Natural killer cell (primary cell): ENCODE measurements at regions not wholly inside any gene's neighbourhood (a gene's known extent, or its start where the extent isn't known, plus 50 kb on each side); places are given as distances from the start of the nearest gene placed in this dataset.

Source experiments
- ATAC-seq, 3 donors: fragments of 150-1000 bp in 2 of 3; fragments of 200-7000 bp in 1 of 3; cut with Tn5 transposase; 1 replicate in 1 of 3; 2 replicates in 2 of 3; pipeline ENCODE4 v1.10.0; 2021; ENCODE audit warnings: mild to moderate bottlenecking in 2 of 3, moderate library complexity in 2 of 3
- DNase-seq, 2 donors: peaks; one replicate each; pipeline versions ENCODE4 v3.0.0 to v3.0.0-alpha.2; 2013 to 2021; ENCODE audit warnings: mixed read lengths in 1 of 2
- H3K27ac ChIP-seq: one replicate; pipeline ENCODE4 v1.5.1; 2013; ENCODE audit warnings: mild to moderate bottlenecking, low read length
- H3K27me3 ChIP-seq: one replicate; pipeline ENCODE4 v1.6.1; 2013; ENCODE audit warnings: low read length; ENCODE audit not compliant: control insufficient read depth, insufficient read depth
- H3K36me3 ChIP-seq: one replicate; pipeline ENCODE4 v1.6.1; 2013; ENCODE audit warnings: low read length; ENCODE audit not compliant: control insufficient read depth, insufficient read depth
- H3K4me1 ChIP-seq: one replicate; pipeline ENCODE4 v1.6.1; 2013; ENCODE audit warnings: low read length; ENCODE audit not compliant: control insufficient read depth, insufficient read depth
- H3K4me3 ChIP-seq: one replicate; pipeline ENCODE4 v1.5.1; 2013; ENCODE audit warnings: low read length
- H3K9me3 ChIP-seq: one replicate; pipeline ENCODE4 v1.6.1; 2013; ENCODE audit warnings: low read length; ENCODE audit not compliant: control insufficient read depth, insufficient read depth
- H3K27ac Mint-ChIP-seq, 2 donors: one replicate each; pipeline ENCODE4 v1.8.0; 2022; ENCODE audit warnings: mild to moderate bottlenecking in 2 of 2, mixed read lengths in 2 of 2, moderate library complexity in 1 of 2
- H3K27me3 Mint-ChIP-seq, 2 donors: one replicate each; pipeline ENCODE4 v1.8.0; 2022; ENCODE audit warnings: low read depth in 2 of 2, mixed read lengths in 2 of 2
- H3K36me3 Mint-ChIP-seq: one replicate; pipeline ENCODE4 v1.8.0; 2022; ENCODE audit warnings: mixed read lengths
- H3K4me1 Mint-ChIP-seq, 2 donors: one replicate each; pipeline ENCODE4 v1.8.0; 2022; ENCODE audit warnings: mixed read lengths in 2 of 2
- H3K4me3 Mint-ChIP-seq: one replicate; pipeline ENCODE4 v1.8.0; 2022; ENCODE audit warnings: mild to moderate bottlenecking, moderate library complexity, mixed read lengths
- H3K9me3 Mint-ChIP-seq, 2 donors: one replicate each; pipeline ENCODE4 v1.8.0; 2022; ENCODE audit warnings: mixed read lengths in 2 of 2
- whole genome bisulfite sequencing: methylation state at CpG from one replicate; pipeline ENCODE4 v1.1.7; 2013; ENCODE audit warnings: missing lambda C conversion rate; ENCODE audit not compliant: insufficient coverage; 5-methylcytosine and 5-hydroxymethylcytosine counted together
- intact Hi-C: fragments of 100-400 bp; cut with micrococcal nuclease; formaldehyde crosslinking; loops from one replicate; pipeline ENCODE4 v1.14.2; 2022
- TF ChIP-seq, protein P1 (sequence below): fragments of 200-600 bp; IDR thresholded peaks from one replicate; pipeline ENCODE4 v1.8.0; 2022; ENCODE audit warnings: antibody characterized with exemption

DNA sequence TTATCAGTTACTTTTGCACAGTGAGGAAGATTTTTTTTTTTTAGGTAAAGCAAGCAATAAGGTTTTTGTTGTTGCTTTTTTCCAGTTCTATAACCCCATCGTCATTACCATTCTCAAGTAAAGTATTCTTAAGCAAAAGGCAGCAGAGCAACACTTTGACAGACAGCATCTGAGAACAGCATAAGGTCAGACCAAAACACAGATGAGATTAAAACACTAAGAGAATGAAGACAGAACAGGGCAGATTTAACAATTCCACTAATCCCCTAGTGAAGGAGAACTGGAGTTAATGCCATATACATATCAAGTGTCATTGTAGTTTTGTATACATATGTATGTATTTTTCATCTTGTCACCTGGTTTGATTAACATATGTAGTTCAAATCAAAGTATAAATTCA lies 290.2 kb downstream of the METTL4 start:
- TF ChIP-seq, protein P1, sequence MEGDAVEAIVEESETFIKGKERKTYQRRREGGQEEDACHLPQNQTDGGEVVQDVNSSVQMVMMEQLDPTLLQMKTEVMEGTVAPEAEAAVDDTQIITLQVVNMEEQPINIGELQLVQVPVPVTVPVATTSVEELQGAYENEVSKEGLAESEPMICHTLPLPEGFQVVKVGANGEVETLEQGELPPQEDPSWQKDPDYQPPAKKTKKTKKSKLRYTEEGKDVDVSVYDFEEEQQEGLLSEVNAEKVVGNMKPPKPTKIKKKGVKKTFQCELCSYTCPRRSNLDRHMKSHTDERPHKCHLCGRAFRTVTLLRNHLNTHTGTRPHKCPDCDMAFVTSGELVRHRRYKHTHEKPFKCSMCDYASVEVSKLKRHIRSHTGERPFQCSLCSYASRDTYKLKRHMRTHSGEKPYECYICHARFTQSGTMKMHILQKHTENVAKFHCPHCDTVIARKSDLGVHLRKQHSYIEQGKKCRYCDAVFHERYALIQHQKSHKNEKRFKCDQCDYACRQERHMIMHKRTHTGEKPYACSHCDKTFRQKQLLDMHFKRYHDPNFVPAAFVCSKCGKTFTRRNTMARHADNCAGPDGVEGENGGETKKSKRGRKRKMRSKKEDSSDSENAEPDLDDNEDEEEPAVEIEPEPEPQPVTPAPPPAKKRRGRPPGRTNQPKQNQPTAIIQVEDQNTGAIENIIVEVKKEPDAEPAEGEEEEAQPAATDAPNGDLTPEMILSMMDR: no peak
- peaks cover 0 to 2% of the 10 kb centered on the region in 2 donors for H3K27me3 Mint-ChIP-seq
- no peaks in the 10 kb centered on the region for H3K36me3 Mint-ChIP-seq
- H3K27ac ChIP-seq: no peak overlapping the region
- no peak overlapping the region for H3K4me3 ChIP-seq
- WGBS: no CpG with 5 or more reads among the region's 1 CpG
- H3K9me3 ChIP-seq: no peaks in the 10 kb centered on the region
- no peak for ATAC-seq
- H3K9me3 Mint-ChIP-seq: no peaks in the 10 kb centered on the region
- H3K27ac Mint-ChIP-seq: no peak overlapping the region
- intact Hi-C loops: no loop called here
- no peak overlapping the region for H3K4me3 Mint-ChIP-seq
- DNase-seq: no peak
- no peaks in the 10 kb centered on the region for H3K36me3 ChIP-seq
- H3K4me1 ChIP-seq: no peaks in the 10 kb centered on the region
- H3K27me3 ChIP-seq: no peaks in the 10 kb centered on the region
- H3K4me1 Mint-ChIP-seq: no peaks in the 10 kb centered on the region

DNA sequence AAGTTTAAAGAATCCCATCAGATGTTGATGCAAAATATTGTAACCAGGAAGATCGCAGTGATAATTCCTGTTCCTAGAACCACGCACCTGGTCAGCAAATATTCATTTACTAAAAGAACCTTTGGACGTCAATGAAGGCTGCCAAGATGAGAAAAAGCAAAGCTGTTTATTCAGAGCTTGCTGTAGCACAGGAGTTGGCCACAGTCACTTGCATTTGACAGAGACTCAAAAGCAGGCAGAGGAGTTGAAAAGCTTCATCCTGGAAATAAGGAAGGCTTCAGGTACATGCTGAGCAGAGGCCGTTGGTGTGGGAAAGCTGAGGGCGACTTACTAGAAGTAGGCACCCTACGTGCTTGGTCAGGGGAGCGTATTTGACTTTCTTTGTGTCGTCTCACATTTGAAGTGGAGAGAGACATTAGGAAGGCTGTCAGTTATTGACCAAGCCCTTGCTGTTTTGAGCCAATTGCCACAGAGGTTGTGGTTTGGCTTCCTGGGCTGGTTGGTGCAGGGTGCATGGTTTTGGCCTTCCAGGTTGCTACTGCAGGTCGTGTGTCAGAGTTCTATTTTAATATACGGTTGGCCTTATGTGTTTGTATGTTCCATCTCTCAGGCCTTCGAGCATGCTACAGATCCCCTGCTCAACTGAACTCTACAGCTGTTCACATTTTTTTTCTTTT lies 289.6 kb downstream of the METTL4 start:
- DNase-seq: no peak
- H3K27ac ChIP-seq: no peak overlapping the region
- H3K9me3 ChIP-seq: no peaks in the 10 kb centered on the region
- no peaks in the 10 kb centered on the region for H3K4me1 ChIP-seq
- intact Hi-C loops: no loop called here
- no peak overlapping the region for H3K4me3 Mint-ChIP-seq
- whole genome bisulfite sequencing: 75% methylated on average over 11 of the region's 11 CpGs
- no peak overlapping the region for H3K27ac Mint-ChIP-seq
- ATAC-seq: no peak
- no peaks in the 10 kb centered on the region for H3K36me3 ChIP-seq
- no peaks in the 10 kb centered on the region for H3K36me3 Mint-ChIP-seq
- TF ChIP-seq, protein P1: no peak
- H3K4me1 Mint-ChIP-seq: no peaks in the 10 kb centered on the region
- no peaks in the 10 kb centered on the region for H3K27me3 ChIP-seq
- H3K9me3 Mint-ChIP-seq: no peaks in the 10 kb centered on the region
- peaks cover 0 to 2% of the 10 kb centered on the region in 2 donors for H3K27me3 Mint-ChIP-seq
- no peak overlapping the region for H3K4me3 ChIP-seq

DNA sequence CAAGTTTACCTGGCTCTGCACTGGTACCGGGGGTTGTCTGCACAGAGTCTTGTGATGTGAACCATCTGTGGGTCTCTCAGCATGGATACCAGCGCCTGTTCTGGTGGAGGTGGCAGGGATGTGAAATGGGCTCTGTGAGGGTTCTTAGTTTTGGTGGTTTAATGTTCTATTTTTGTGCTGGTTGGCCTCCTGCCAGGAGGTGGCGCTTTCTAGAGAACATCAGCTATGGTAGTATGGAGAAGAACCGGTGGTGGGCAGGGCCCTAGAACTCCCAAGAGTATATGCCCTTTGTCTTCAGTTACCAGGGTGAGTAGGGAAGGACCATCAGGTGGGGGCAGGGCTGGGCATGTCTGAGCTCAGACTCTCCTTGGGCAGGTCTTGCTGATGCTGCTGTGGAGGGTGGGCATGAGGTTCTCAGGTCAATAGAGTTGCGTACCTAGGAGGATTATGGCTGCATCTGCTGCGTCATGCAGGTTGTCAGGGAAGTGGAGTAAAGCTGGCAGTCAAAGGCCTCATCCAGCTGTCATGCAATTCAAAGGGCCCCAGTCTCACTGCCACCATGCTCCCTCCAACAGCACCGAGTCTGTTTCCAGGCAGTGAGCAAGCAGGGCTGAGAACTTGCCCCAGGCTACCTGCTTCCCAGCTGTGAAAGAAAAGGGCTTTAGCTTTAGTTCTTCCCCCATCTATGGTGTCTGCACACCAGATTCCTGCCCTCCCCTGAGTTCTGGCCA lies 278.0 kb downstream of the METTL4 start:
- TF ChIP-seq, protein P1: no peak
- intact Hi-C loops: no loop called here
- Histone ChIP-seq H3K36me3 (no peaks in the 10 kb centered on the region), H3K9me3 (no peaks in the 10 kb centered on the region), H3K27ac (no peak overlapping the region), H3K4me3 (no peak overlapping the region), H3K27me3 (no peaks in the 10 kb centered on the region), H3K4me1 (no peaks in the 10 kb centered on the region)
- DNase-seq: no peak
- 88% methylated on average over 7 of the region's 7 CpGs for WGBS
- no peak overlapping the region for H3K27ac Mint-ChIP-seq
- H3K36me3 Mint-ChIP-seq: no peaks in the 10 kb centered on the region
- H3K4me1 Mint-ChIP-seq: no peaks in the 10 kb centered on the region
- H3K27me3 Mint-ChIP-seq: peaks cover 12 to 20% of the 10 kb centered on the region in 2 donors
- peaks cover 0 to 4% of the 10 kb centered on the region in 2 donors for H3K9me3 Mint-ChIP-seq
- no peak overlapping the region for H3K4me3 Mint-ChIP-seq
- ATAC-seq: no peak
